ENCODE measurements at regions not wholly inside any gene's neighbourhood (a gene's known extent, or its start where the extent isn't known, plus 50 kb on each side); places are given as distances from the start of the nearest gene placed in this dataset.

GRCh38 chr2:134146620-134147019 lies 107.3 kb upstream of the MGAT5 start:
- H3K9me3 Mint-ChIP-seq (ENCODE audit: unreplicated experiment): peaks cover 7% of the 10 kb centered on the region
- no peak for TF ChIP-seq CTCF (IDR thresholded peaks at IDR 0.05; ENCODE audit: partially characterized antibody, unreplicated experiment)
- H3K4me3 Mint-ChIP-seq (ENCODE audit: unreplicated experiment): no peak overlapping the region
- H3K4me1 Mint-ChIP-seq (ENCODE audit: low read depth, unreplicated experiment): peaks cover 52% of the 10 kb centered on the region
- no peaks in the 10 kb centered on the region for H3K36me3 Mint-ChIP-seq (ENCODE audit: unreplicated experiment)
- DNase-seq: no peak
- H3K27me3 Mint-ChIP-seq (ENCODE audit: unreplicated experiment): peaks cover 3% of the 10 kb centered on the region
- no peak overlapping the region for H3K27ac Mint-ChIP-seq (ENCODE audit: unreplicated experiment)

GRCh38 chr2:134148172-134148571 lies 105.7 kb upstream of the MGAT5 start:
- peaks cover 7% of the 10 kb centered on the region for H3K9me3 Mint-ChIP-seq (ENCODE audit: unreplicated experiment)
- no peaks in the 10 kb centered on the region for H3K36me3 Mint-ChIP-seq (ENCODE audit: unreplicated experiment)
- H3K4me3 Mint-ChIP-seq (ENCODE audit: unreplicated experiment): no peak overlapping the region
- H3K27ac Mint-ChIP-seq (ENCODE audit: unreplicated experiment): no peak overlapping the region
- no peak for TF ChIP-seq CTCF (IDR thresholded peaks at IDR 0.05; ENCODE audit: partially characterized antibody, unreplicated experiment)
- peaks cover 53% of the 10 kb centered on the region for H3K4me1 Mint-ChIP-seq (ENCODE audit: low read depth, unreplicated experiment)
- no peak for DNase-seq
- H3K27me3 Mint-ChIP-seq (ENCODE audit: unreplicated experiment): peaks cover 6% of the 10 kb centered on the region

GRCh38 chr2:134148843-134149472 lies 104.9 kb upstream of the MGAT5 start:
- H3K4me1 Mint-ChIP-seq (ENCODE audit: low read depth, unreplicated experiment): peaks cover 50% of the 10 kb centered on the region
- no peak for DNase-seq

GRCh38 chr2:134149904-134150303 lies 104.0 kb upstream of the MGAT5 start:
- Mint-ChIP-seq H3K4me1 (ENCODE audit: low read depth, unreplicated experiment) (peaks cover 45% of the 10 kb centered on the region), H3K27ac (ENCODE audit: unreplicated experiment) (peak overlapping the region; percentile 86), H3K4me3 (ENCODE audit: unreplicated experiment) (peak overlapping the region; percentile 74), H3K36me3 (ENCODE audit: unreplicated experiment) (no peaks in the 10 kb centered on the region), H3K9me3 (ENCODE audit: unreplicated experiment) (peaks cover 2% of the 10 kb centered on the region), H3K27me3 (ENCODE audit: unreplicated experiment) (peaks cover 3% of the 10 kb centered on the region)
- TF ChIP-seq CTCF (IDR thresholded peaks at IDR 0.05; ENCODE audit: partially characterized antibody, unreplicated experiment): no peak
- DNase-seq: no peak

More at GRCh38 chr2:134148843-134149472, 104.9 kb upstream of the MGAT5 start:
- H3K36me3 Mint-ChIP-seq (ENCODE audit: unreplicated experiment): no peaks in the 10 kb centered on the region
- H3K27me3 Mint-ChIP-seq (ENCODE audit: unreplicated experiment): peaks cover 3% of the 10 kb centered on the region
- peak overlapping the region; percentile 3 for H3K27ac Mint-ChIP-seq (ENCODE audit: unreplicated experiment)
- no peak for TF ChIP-seq CTCF (IDR thresholded peaks at IDR 0.05; ENCODE audit: partially characterized antibody, unreplicated experiment)
- no peak overlapping the region for H3K4me3 Mint-ChIP-seq (ENCODE audit: unreplicated experiment)
- peaks cover 4% of the 10 kb centered on the region for H3K9me3 Mint-ChIP-seq (ENCODE audit: unreplicated experiment)

- TF ChIP-seq CTCF (IDR thresholded peaks at IDR 0.05; ENCODE audit: partially characterized antibody, unreplicated experiment): no peak
- H3K27ac Mint-ChIP-seq (ENCODE audit: unreplicated experiment): no peak overlapping the region
- no peak for DNase-seq
- peaks cover 3% of the 10 kb centered on the region for H3K27me3 Mint-ChIP-seq (ENCODE audit: unreplicated experiment)
- no peaks in the 10 kb centered on the region for H3K36me3 Mint-ChIP-seq (ENCODE audit: unreplicated experiment)
- peaks cover 45% of the 10 kb centered on the region for H3K4me1 Mint-ChIP-seq (ENCODE audit: low read depth, unreplicated experiment)
- no peak overlapping the region for H3K4me3 Mint-ChIP-seq (ENCODE audit: unreplicated experiment)
- H3K9me3 Mint-ChIP-seq (ENCODE audit: unreplicated experiment): peaks cover 2% of the 10 kb centered on the region
Measured at GRCh38 chr2:134150760-134151159, 103.1 kb upstream of the MGAT5 start.

All from glutamatergic neuron (in vitro differentiated cells).